Erythroblast (primary cell): ENCODE measurements at regions not wholly inside any gene's neighbourhood (a gene's known extent, or its start where the extent isn't known, plus 50 kb on each side); places are given as distances from the start of the nearest gene placed in this dataset.

Source experiments
- GATA1 ChIP-seq: IDR thresholded peaks from 2 replicates; pipeline ENCODE4 v1.6.1; 2011; ENCODE audit warnings: low read depth, mild to moderate bottlenecking, control low read depth, low read length, moderate library complexity
- POLR2A ChIP-seq: IDR thresholded peaks from 2 replicates; pipeline ENCODE4 v1.6.1; 2011; ENCODE audit warnings: mild to moderate bottlenecking, low read length

- no peak for TF ChIP-seq POLR2A
- TF ChIP-seq GATA1 = no peak
Measured at GRCh38 chr4:75137302-75137701, 204.4 kb downstream of the PARM1 start.
